DMS153 treated with DMSO at 0.1 percent for 48 hours (cell line): ENCODE measurements at regions not wholly inside any gene's neighbourhood (a gene's known extent, or its start where the extent isn't known, plus 50 kb on each side); places are given as distances from the start of the nearest gene placed in this dataset.
"Not testable (repeated sequence)": the region's sequence is repeated elsewhere in the genome, so short reads cannot be mapped to it uniquely, and the experiment has no call there.

Source experiments
- DNase-seq: peaks from one replicate; lab custom pipeline; 2025; ENCODE audit not compliant: unreplicated experiment; lab: John Stamatoyannopoulos, UW

DNA sequence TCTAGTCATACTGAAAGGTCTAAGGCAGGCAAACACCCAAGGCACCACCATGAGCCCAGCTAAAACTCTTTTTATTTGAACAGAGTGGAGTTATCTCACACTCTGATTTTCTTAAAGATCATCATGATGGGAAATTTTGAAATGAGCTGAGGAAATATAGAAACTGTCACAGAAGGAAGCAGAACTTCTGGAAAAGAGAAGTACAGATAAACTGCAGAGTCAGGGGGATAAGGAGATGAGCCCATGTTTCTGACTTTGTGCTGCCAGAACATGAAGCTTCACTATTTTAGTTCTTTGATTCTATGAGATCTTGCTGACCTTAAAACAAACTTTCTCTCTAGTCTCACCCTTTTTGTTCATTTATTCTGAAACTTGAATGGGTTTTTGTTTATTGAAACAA, 406.5 kb upstream of the EDIL3 start:
- DNase-seq, result no peak

DNA sequence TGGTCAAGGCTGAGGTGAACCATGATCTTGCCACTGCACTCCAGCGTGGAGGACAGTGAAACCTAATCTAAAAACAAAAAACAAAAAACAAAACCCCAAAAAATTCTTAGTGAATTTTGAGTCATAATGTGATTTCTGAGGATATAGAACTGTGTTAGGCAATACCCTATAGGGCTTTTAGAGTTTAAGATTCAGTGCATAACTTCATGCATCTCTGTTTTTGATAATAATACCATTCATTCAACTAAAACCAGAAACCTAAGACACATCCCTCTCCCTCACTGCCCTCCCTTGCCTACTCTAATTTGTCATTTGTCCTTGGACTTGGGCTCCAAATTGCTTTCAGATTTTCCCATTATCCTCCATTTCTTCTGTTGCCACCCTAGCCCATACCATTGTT, 405.7 kb upstream of the EDIL3 start:
- DNase-seq, result no peak

DNA sequence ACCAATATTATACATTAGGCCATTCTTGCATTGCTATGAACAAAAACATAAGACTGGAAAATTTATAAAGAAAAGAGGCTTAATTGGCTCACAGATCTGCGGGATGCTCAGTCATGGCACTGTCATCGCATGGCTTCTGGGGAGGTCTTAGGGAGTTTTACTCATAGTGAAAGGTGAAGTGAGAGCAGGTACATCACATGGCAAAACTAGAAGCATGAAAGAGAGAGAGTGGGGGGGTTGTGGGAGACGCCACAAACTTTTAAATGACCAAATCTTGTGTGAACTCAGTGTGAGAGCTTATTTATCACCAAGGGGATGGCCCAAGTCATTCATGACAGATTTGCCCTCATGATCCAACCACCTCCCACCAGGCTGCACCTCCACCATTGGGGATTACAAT, 398.3 kb upstream of the EDIL3 start:
- DNase-seq, result no peak

DNA sequence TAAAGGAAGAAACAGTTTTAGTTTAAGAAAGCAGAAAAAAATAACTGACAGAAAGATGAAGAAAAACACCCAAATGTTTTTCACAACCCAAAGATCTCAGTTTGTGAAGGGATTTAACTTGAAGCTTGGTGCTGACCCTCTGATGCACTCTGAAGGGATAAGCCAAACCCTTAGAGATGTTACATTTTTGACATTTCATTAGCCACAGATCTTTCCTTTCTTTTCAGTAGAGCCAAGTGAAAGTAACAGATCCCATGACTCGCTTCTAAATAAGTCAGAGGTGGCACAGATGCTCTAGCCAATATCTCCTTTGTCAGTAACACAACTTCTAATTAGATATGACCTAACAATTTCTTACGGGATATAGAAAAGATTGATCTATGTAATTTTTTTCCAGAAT, 394.5 kb upstream of the EDIL3 start:
- no peak for DNase-seq

DNA sequence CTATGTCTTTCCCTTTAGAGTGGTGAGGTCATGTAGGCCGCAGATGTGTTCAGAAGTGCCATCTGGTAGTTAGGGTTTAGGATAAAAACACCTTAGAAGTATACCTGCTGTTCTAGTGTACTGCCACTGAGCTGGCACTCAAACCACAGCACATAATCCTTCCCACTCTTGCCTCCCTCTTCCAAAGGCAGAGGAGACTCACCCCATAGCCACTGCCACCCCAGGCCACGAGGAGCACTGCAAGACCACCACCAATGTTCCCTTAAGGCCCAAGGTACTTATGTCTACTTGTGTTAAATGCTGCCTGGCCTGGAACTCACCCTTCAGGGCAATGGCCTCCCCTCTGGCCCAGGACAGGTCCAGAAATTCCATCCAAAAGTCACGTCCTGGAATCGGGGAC, 379.5 kb upstream of the EDIL3 start:
- DNase-seq, result no peak

DNA sequence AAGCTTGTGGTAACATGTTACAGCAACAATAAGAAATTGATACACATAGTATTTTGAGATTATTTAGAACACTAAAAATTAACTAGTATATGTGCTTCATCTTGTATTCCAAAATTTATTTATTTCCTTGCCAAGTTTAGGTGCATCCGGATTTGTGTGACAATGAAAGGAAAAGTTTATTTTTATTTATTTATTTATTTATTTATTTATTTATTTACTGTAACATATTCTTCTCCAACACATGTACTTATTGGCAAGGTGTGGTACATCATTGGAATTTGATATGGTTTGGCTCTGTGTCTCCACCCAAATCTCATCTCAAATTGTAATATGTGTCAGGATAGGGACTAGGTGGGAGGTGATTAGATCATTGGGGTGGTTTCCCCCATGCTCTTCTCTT, 373.3 kb upstream of the EDIL3 start:
- no peak for DNase-seq

DNA sequence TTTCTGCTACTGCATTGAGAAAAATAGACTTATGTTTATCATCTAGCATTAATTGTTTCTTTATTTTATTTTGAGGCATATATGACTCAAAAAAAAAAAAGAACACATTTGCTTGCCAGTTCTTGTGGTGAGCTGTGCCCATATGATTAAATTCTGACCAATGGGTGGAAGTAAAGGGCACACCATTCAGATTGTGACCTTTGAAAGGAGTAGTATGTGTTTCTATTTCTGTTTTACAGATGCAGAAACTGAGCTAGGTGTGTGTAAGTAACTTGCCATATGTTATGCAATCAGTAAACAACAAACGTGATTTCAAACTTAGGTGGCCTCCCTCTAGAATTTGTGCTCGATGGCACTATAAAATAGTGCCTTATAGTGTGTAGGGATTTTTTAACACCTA, 368.1 kb upstream of the EDIL3 start:
- no peak for DNase-seq

DNA sequence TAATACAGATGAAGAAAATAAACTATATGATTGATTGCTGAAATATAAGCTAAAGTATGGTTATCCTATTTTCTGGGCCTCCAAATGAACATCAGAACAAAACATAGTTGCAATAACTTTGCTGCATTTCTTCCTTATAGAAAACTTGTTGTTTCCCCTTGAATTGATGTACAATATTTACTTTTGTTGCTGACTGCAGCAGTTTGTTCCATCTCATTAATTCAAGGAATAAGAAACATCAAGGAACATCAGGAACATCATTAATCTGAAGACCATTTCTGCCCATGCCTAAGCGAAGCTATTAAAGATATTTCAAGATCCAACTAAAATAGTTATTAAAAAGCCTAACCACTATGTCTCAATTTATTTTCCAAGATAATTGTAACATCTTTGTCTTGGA, 363.6 kb upstream of the EDIL3 start:
- DNase-seq, result no peak

DNA sequence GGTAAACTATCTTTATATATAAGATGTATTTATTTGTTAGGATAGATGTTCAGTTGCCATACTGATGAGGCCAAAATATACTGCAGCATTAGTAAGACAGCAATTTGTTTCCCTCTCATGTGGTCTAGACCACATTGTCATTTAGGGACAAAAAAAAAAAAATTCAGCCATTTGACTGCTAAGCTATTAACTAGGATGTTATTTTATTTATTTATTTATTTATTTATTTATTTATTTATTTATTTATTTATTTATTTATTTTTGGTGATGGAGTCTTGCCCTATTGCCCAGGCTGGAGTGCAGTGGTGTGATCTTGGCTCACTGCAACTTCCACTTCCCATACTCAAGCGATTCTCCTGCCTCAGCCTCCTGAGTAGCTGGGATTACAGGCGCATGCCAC, 361.6 kb upstream of the EDIL3 start:
- DNase-seq, result not testable (repeated sequence)

DNA sequence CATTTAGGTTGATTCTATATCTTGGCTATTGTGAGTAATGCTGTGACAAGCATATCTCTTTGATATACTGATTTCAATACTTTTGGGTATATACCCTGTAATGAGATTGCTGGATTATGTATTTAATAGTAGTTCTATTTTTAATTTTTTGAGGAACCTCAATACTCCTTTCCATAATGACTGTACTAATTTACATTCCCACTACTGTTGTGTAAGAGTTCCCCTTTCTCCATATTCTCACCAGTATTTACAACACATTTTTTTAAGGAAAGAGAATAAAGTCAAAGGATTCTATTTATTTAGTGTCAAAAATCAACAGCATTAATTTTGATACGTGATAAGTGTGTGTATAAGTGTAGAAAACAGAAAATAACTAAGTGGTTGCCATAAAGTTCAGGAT, 356.4 kb upstream of the EDIL3 start:
- no peak for DNase-seq

DNA sequence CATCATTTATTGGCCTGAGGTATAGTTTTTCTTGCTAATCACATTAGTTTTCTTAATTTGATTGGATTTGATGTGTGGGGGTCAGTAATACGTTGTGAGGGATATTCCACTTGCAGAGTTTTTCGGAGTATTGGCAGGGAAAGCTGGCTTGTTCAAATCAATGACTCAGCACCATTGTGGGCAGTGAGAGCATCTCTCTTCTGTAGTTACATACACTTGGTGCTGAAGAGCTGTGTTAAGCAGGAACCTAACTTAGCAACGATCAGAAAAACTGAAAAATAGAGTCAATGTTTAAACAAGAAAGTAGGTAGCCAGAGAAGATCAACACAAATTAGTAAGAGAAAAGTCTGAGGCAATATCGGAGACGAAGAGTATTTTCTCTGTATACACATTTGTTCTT, 344.6 kb upstream of the EDIL3 start:
- DNase-seq, result no peak

DNA sequence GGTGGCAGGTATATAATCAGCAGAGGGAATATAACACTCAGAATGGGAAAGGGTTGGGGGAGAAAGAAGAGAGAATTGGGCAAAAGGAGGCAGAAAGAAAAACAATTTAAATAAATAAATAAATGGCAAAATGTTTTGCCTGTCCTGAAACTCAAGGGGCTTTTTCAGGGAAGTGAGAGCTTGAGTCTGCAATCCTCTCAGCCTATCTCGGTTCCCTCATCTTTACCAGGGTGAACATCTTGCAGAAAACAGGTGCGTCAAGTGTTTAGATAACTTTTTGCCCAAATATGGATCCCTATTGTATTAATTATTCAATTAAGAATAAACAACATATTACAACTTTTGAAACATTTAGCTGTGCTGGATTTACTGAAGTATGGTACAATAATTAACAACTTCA, 343.0 kb upstream of the EDIL3 start:
- DNase-seq, result no peak

DNA sequence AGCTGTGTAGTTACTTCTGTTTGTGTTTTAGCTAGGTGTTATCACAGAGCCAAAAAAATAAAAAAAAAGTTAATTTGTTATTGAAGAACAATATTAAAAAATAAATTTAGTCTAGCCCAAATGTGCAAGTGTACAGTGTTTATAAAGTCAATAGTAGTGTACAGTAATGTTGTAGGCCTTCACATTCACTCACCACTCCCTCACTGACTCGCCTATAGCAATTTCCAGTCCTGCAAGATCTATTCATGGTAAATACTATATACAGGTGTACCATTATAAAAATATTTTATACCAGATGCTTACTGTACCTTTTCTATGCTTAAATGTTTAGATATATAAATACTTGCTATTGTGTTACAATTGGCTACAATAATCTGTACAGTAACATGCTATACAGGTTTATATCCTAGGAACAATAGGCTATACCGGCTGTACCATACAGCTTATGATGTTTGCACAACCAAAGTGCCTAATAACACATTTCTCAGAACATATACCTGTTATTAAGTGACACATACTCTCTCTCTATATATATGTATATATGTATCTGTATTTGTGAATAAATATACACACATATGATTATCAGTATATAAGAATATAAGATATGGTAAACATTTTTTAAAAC, 341.4 kb upstream of the EDIL3 start:
- DNase-seq, result no peak

DNA sequence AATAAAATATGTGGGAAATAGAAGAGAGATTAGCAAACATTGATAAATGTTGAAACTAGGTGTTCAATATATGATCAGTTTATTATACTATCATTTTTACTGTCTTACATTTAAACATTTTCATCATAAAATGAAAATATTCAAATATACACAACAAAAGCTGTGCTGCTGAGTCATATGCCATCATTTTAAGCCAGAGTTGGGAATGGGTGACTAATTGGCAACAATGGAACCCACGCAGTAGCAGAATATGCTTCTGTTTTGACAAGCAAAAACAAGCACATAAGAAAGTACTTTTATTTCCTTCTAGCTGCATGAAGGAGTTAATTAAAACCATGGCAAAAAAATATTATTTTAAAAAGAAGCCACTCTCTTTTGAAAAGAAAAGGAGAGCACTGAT, 340.0 kb upstream of the EDIL3 start:
- no peak for DNase-seq

DNA sequence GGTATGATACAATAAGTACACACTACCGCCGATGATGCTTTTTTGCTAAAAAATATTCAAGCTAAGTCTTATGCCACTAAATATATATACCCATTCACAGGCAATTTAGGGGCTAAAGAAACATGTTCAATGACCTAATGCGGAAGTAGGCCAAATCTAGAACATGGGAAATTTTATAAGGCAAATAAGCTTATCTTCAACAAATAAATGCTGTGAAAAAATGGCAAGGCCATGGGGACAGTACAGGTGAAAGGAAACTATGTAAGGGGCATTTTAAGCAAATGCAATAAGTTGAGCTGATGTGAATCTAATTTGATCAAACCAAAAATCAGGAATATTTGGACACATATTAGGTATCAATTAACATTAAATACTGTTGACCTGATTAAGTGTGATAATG, 339.5 kb upstream of the EDIL3 start:
- DNase-seq, result no peak

DNA sequence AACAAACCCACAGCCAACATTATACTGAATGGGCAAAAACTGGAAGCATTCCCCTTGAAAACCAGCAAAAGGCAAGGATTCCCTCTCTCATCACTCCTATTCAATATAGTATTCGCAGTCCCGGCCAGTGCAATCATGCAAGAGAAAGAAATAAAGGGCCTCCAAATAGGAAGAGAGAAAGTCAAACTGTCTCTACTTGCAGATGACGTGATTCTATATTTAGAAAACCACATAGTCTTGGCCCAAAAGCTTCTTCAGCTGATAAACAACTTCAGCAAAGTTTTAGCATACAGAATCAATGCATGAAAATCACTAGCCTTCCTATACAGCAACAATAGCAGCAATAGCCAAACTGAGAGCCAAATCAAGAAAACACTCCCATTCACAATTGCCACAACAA, 333.7 kb upstream of the EDIL3 start:
- no peak for DNase-seq

DNA sequence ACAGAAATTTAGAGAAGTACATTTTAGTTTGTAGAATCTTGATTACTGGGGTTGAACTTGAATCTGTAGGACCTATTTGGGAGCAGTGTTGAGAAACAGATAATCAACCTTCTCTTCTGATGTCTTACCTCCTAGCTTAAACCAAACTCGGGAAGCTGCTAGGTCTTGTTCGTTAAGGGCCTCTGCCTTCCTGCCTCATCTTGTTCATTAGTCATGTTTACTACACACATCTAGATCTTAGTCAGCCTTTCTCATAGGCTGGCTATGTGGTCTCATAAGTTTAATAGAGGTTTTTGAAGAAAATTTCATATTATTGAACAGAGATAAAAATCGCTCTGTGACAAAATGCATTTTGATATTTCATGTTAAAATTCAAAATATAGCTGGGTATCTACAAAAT, 331.0 kb upstream of the EDIL3 start:
- DNase-seq, result no peak

DNA sequence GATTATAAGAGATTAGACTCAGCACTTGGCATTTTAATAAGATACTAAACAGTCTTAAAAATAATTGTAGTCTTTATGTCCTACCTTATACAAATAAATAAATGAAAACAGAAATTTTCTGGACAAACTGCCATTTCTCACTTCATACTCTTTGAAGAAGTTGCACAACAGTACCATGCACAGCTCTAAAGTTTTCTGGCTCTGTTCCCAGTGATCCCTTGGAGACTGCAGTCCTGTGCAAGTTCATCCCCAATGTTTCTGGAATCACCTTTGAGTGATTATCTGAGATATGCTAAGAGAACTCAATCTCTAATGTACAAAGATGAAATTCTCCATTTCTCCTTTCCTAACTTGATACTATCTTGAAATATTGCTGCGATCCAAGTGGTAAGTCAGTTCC, 330.4 kb upstream of the EDIL3 start:
- DNase-seq, result no peak

DNA sequence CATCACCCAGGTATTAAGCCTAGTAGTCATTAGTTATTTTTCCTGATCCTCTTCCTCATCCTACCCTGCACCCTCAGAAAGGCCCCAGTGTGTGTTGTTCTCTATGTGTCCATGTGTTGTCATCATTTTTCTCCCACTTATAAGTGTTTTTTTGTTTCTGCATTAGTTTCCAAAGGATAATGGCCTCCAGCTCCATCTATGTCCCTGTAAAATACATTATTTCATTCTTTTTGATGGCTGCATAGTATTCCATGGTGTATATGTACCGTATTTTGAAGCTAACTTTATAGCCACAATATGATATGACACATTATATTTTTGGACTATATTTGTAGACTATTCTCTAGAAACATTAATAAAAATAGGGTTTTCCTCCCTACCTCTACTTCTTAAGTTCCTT, 324.4 kb upstream of the EDIL3 start:
- no peak for DNase-seq

DNA sequence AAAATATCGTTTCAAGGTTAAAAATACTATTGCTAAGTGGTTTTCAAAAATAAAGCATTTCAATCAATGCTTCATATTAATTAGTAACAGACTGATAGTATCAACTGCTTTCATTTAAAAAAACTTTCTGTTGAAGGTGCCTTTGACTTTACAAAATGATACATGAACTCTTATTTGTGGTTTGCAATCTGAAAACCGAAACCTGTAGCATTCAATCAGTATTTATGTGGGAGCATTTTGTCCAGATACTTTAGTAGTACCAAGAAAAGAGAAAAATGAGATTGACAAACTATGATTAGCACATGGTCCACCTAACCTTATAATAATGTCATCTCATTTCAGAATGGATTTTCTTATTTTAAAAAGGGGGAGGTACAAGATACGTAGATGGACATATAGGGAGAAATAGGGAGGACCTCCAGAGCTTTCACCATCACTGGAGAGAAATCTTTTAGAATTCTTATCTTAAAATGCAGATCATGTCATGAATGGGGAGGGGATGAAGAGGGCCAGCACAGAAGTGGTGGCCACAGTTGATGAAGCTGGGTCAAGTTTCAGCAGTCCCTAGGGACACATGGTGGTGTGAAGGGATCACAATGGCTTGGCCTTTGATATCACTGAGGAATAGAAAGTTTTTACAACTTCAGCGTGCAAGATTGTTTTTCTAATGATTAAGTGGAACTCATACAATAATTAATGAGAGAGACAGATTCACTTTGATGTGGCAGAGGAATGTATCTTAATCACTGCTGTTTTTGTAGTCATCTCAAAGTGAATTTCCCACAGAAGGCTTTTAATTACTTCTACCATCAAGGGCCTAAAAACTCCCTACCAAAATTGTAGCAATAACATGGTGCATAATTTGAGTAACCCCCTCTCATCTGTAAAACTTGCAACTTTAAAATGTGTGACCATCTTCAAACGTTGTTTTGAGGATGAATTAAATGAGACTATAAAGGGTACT, 322.3 kb upstream of the EDIL3 start:
- no peak for DNase-seq

DNA sequence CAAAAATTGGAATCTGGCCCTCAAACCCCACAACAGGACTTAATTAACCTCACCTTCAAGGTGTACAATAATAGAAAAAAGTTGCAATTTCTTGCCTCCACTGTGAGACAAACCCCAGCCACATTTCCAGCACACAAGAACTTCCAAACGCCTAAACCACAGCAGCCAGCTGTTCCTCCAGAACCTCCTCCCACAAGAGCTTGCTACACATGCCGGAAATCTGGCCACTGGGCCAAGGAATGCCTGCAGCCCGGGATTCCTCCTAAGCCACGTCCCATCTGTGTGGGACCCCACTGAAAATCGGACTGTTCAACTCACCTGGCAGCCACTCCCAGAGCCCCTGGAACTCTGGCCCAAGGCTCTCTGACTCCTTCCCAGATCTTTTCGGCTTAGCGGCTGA, 315.9 kb upstream of the EDIL3 start:
- DNase-seq, result not testable (repeated sequence)

DNA sequence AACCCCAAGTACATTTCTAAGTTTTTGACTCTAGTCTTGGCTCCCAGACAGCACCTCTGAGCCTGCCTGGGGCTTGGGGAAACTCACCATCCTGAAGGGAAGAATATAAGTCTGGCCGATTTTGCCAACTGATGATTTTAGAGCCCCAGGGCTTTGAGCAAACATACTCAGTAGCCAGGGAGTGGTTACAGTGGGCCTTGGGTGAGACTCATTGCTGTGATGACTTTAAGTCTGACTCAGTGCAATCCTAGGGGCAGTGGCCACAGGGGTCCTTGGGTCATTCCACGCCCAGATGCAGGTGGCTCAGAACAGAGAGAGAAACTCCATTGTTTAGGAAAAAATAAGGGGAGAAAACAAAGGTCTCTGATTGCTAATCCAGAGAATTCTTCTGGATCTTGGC, 312.0 kb upstream of the EDIL3 start:
- no peak for DNase-seq

DNA sequence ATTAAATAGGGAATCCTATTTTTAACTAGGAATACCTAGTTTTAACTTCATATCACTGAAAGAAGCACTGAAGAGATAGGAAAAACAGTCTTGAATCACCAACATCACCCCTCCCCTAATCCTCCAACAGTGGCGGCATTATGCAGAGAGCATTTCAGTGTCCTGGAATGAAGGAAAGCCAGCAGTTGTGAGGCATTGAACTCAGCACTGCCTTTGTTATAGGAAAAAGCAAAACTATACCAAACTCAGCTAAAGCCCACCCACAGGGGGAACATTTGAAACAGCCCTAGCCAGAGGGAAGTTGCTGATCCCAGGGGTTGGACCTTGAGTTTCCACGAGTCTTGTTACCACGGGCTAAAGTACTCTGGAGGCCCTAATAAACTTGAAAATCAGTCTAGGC, 310.6 kb upstream of the EDIL3 start:
- DNase-seq, result no peak
